Bronchial epithelial cell (primary cell): ENCODE measurements at regions not wholly inside any gene's neighbourhood (a gene's known extent, or its start where the extent isn't known, plus 50 kb on each side); places are given as distances from the start of the nearest gene placed in this dataset.
A peak's percentile ranks its signal among the peaks of the same experiment; 100 is the strongest.

Experiments
- DNase-seq: peaks from one replicate; pipeline ENCODE4 v3.0.0-alpha.2; 2010; ENCODE audit warnings: low read depth
- FAIRE-seq: peaks from 2 replicates; lab custom pipeline; 2011; peaks lifted over from hg19 to GRCh38; lab: Jason Lieb, UNC
- H3K27me3 ChIP-seq: 2 replicates; pipeline ENCODE4 v1.5.1; 2011; ENCODE audit warnings: low read length; ENCODE audit not compliant: control insufficient read depth, insufficient read depth
- H3K36me3 ChIP-seq: 2 replicates; pipeline ENCODE4 v1.5.1; 2011; ENCODE audit warnings: low read length; ENCODE audit not compliant: control insufficient read depth, insufficient read depth
- H3K4me3 ChIP-seq: 2 replicates; pipeline ENCODE4 v1.5.1; 2011; ENCODE audit warnings: mild to moderate bottlenecking, low read depth, low read length, control low read depth
- TF ChIP-seq, protein P1 (sequence below): IDR thresholded peaks from 2 replicates; pipeline ENCODE4 v1.5.1; 2011; ENCODE audit warnings: mild to moderate bottlenecking, moderate library complexity, low read length, control low read depth, inconsistent platforms; ENCODE audit not compliant: insufficient read depth, severe bottlenecking

DNA sequence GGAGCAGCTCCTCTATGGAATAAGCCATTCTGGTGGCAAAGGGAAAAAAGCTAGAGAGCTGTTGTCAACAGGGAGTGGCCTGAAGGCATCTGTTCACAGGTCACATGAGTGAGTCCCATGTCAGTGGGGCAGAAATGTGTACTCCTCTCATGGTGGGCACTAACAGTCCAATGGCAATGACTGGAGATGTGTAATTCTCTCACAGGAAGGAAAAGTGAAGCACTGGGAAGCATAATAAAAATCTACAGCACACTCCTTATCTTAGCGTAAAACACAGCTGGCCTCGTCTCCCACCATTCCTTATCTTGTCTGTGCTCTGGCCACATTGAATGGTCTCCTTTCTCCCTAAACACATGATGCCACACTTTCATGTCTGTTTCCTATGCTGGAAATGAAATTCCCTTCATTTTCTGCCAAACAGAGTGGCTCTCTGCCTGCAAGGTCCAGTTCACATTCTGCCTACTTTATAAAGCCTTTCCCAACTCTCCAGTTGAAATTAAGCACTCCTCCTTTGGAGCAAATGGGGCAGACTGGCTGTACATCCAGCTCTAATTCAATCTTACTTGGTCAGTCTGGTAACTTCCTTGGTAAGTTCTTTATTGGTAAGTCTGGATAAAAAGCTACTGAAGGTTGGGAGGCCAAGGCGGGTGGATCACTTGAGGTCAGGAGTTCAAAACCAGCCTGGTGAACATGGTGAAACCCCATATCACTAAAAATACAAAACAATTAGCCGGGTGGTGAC lies 139.8 kb downstream of the RPL22L1 start:
- H3K27me3 ChIP-seq = no peaks in the 10 kb centered on the region
- no peaks in the 10 kb centered on the region for H3K36me3 ChIP-seq
- H3K4me3 ChIP-seq = no peak overlapping the region
- FAIRE-seq (no peak), DNase-seq (no peak)
- TF ChIP-seq, protein P1, sequence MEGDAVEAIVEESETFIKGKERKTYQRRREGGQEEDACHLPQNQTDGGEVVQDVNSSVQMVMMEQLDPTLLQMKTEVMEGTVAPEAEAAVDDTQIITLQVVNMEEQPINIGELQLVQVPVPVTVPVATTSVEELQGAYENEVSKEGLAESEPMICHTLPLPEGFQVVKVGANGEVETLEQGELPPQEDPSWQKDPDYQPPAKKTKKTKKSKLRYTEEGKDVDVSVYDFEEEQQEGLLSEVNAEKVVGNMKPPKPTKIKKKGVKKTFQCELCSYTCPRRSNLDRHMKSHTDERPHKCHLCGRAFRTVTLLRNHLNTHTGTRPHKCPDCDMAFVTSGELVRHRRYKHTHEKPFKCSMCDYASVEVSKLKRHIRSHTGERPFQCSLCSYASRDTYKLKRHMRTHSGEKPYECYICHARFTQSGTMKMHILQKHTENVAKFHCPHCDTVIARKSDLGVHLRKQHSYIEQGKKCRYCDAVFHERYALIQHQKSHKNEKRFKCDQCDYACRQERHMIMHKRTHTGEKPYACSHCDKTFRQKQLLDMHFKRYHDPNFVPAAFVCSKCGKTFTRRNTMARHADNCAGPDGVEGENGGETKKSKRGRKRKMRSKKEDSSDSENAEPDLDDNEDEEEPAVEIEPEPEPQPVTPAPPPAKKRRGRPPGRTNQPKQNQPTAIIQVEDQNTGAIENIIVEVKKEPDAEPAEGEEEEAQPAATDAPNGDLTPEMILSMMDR = no peak

DNA sequence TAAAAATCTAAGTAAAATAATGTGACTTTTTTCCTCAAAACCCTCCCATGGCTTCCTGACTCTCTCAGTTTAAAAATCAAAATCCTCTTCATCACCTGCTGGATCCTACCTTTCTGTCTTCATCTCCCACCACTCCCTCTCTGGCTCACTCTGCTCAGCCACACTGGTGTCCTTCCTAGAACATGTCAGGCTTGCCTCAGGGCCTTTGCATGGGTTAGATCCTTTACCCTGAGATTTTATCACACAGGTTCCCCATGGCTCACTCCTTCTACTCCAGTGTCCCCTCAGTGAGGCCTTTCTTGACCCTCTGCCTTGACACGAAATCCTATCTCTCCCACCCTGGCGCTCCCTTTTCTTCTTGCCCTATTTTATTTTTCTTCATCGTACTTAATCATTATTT lies 141.8 kb downstream of the RPL22L1 start:
- no peak overlapping the region for H3K4me3 ChIP-seq
- FAIRE-seq (no peak), DNase-seq (no peak)
- no peaks in the 10 kb centered on the region for H3K36me3 ChIP-seq
- TF ChIP-seq, protein P1 = no peak
- H3K27me3 ChIP-seq = no peaks in the 10 kb centered on the region

DNA sequence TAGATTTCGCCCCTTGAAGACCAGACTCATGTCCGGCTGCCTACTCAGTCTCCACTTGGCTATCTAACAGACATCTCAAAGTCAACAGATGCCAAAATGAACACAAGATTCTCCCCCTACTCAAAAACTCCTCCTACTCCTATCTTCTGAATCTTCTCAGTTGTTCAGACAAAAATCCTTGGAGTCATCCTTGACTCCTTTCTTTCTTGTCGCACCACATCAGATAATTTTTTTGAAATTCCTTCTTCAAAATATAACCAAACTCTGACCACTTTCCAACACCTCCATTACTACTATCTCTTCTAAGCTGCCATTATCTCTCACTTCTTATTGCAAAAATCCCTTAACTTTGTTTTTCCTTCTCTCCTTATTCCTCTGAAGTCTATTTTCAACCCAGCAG lies 141.9 kb upstream of the SLC7A14 start:
- Histone ChIP-seq H3K27me3 (no peaks in the 10 kb centered on the region), H3K4me3 (no peak overlapping the region), H3K36me3 (no peaks in the 10 kb centered on the region)
- TF ChIP-seq, protein P1 = no peak
- DNase-seq (no peak), FAIRE-seq (no peak)

DNA sequence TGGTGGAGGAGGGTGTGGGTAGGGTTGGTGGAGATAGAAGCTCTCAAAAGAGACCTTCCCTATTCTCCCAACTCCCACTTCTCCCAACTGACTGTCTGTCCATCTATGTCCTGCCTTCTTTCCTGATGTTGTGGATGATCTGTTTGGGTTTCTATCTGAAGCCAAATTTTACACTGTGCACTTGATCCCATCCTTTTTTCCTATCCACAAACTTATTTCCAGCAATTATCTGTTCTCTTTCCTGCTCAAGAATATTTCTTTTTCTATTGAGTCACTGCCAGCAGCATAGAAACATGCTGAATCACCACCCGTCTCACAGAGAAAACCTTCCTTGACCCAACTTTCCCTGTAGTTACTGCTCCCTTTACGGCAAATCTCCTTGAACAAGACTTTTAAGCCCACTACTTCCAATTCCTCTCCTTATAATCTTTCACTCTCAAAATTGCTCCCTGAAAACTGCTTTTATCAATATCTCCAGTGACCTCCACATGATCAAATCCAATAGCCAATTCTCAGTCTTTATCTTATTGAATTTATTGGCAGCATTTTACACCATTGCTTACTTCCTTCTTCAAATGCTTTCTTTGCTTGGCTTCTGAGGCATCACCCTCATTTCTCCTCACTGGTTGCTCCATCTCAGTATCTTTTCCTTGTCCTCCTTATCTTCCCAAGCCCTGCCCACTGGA lies 141.2 kb upstream of the SLC7A14 start:
- no peaks in the 10 kb centered on the region for H3K27me3 ChIP-seq
- H3K4me3 ChIP-seq = no peak overlapping the region
- FAIRE-seq = no peak
- TF ChIP-seq, protein P1 = no peak
- no peaks in the 10 kb centered on the region for H3K36me3 ChIP-seq
- peak; percentile 91 for DNase-seq

DNA sequence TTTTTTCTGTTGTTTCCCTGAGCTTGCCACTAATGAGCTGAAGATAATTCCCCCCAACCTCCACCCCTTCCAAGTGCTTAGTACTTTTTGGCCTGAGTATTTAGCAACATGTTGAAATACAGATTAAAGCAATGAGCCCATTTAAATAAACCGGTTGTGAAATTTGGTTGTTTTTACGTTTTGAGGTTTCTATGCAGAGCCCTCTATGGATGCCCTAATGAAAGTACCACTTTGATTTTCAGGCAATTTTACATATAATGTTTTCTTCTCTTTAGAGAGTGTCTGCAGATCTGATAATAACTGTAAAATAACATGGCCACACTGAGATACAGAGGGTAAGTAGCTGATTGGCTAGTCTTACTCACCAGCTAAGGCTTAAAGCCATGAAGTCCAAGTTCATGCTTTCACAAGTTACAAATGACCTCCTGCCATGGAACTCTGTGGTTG lies 139.4 kb upstream of the SLC7A14 start:
- no peak for DNase-seq
- FAIRE-seq = no peak
- TF ChIP-seq, protein P1 = no peak
- no peaks in the 10 kb centered on the region for H3K36me3 ChIP-seq
- H3K4me3 ChIP-seq = no peak overlapping the region
- no peaks in the 10 kb centered on the region for H3K27me3 ChIP-seq
